Karpas-422 (cell line): ENCODE measurements at regions not wholly inside any gene's neighbourhood (a gene's known extent, or its start where the extent isn't known, plus 50 kb on each side); places are given as distances from the start of the nearest gene placed in this dataset.

Source experiments
- DNase-seq: peaks from one replicate; pipeline ENCODE4 v3.0.0-alpha.2; 2015
- H2AFZ ChIP-seq: fragments of 200-600 bp; sonication (generic); 2 replicates; pipeline ENCODE4 v1.6.1; 2014; ENCODE audit warnings: antibody characterized with exemption, low read length, mixed read lengths
- H3K27ac ChIP-seq: fragments of 200-600 bp; sonication (generic); 2 replicates; pipeline ENCODE4 v1.5.1; 2014; ENCODE audit warnings: mild to moderate bottlenecking, low read length, moderate library complexity
- H3K27me3 ChIP-seq: fragments of 200-600 bp; sonication (generic); 2 replicates; pipeline ENCODE4 v1.6.1; 2014; ENCODE audit warnings: low read length, mixed read lengths
- H3K36me3 ChIP-seq: fragments of 200-600 bp; sonication (generic); 2 replicates; pipeline ENCODE4 v1.6.1; 2014; ENCODE audit warnings: low read length, mixed read lengths; ENCODE audit not compliant: insufficient read depth
- H3K4me1 ChIP-seq: fragments of 200-600 bp; sonication (generic); 2 replicates; pipeline ENCODE4 v1.6.1; 2014; ENCODE audit warnings: mild to moderate bottlenecking, low read length, mixed read lengths
- H3K4me2 ChIP-seq: fragments of 200-600 bp; sonication (generic); 2 replicates; pipeline ENCODE4 v1.6.1; 2014; ENCODE audit warnings: low read length, low read depth, mild to moderate bottlenecking; ENCODE audit not compliant: poor library complexity, severe bottlenecking
- H3K4me3 ChIP-seq: fragments of 200-600 bp; sonication (generic); 2 replicates; pipeline ENCODE4 v1.5.1; 2014; ENCODE audit warnings: mild to moderate bottlenecking, antibody characterized with exemption, low read length, mixed read lengths
- H3K79me2 ChIP-seq: fragments of 200-600 bp; sonication (generic); 2 replicates; pipeline ENCODE4 v1.6.1; 2014; ENCODE audit warnings: mild to moderate bottlenecking, low read length, mixed read lengths
- H3K9ac ChIP-seq: fragments of 200-600 bp; sonication (generic); 2 replicates; pipeline ENCODE4 v1.6.0; 2014; ENCODE audit warnings: low read length
- H3K9me2 ChIP-seq: fragments of 200-600 bp; sonication (generic), shearing (Covaris generic); replicated peaks from 2 replicates; pipeline ENCODE4 v1.6.0; 2014; ENCODE audit warnings: mild to moderate bottlenecking, low read length, moderate library complexity; ENCODE audit not compliant: insufficient read depth
- H3K9me3 ChIP-seq: fragments of 300-700, 200-600 bp; sonication (generic); 2 replicates; pipeline ENCODE4 v1.6.1; 2014; ENCODE audit warnings: low read length, mixed read lengths
- H4K20me1 ChIP-seq: fragments of 200-600 bp; sonication (generic); 2 replicates; pipeline ENCODE4 v1.6.1; 2014; ENCODE audit warnings: mild to moderate bottlenecking, antibody characterized with exemption, low read length, low read depth; ENCODE audit not compliant: insufficient read depth

DNA sequence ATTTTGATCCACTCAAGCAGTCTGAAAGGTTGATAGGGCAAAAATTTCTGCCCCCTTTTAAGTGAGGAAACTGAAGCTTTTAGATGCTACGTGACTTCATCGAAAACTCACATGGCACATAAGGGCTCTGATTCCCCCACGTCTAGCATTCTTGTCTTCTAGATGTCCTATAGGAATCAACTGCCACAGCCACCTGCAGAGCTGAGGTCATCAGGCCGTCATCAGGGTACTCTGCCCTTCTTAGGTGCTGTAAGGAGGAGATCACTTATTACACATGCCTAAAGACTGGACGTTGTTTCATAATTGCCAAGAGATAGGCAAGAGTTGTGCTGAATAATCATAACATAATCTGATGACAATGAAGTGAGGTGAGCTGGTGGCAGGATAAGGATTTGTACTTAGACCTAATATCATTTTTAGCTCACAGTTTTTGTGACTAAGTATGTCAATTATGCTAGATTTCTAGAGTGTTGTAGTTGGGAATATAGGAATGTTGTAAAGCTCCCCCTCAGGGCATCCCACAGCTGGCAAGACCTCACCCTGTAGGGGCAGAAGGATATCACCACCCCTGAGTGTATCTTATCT, 349.4 kb downstream of the METTL15 start:
- Histone ChIP-seq H3K27me3 (no peaks in the 10 kb centered on the region), H3K9me2 (no peaks in the 10 kb centered on the region; the same call in 1 of the 2 replicates), H2AFZ (no peak overlapping the region)

DNA sequence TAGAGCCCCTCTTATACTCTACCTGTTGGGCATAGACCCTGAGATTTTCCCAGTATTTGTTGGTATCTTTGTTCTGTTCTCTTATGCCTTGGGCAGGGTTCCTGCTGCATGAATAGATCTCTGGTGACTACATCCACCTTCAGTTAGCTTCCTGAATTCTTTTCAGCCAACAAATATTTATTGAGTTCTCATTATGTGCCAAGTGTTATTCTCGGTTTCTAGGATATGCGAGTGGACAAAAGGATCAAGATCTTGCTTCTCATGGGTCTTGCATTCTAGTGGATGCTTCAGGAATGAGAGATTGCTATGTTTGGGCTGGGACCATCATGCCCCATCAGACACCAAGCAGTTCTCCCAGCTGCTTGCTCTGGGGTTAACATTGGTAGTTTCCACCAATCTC, 340.0 kb downstream of the METTL15 start:
- H3K79me2 ChIP-seq = no peaks in the 10 kb centered on the region
- H3K4me1 ChIP-seq = no peaks in the 10 kb centered on the region
- no peaks in the 10 kb centered on the region for H4K20me1 ChIP-seq
- no peaks in the 10 kb centered on the region for H3K27me3 ChIP-seq
- DNase-seq = no peak
- no peaks in the 10 kb centered on the region for H3K36me3 ChIP-seq
- H2AFZ ChIP-seq = no peak overlapping the region
- H3K9me3 ChIP-seq = no peaks in the 10 kb centered on the region
- no peak overlapping the region for H3K4me2 ChIP-seq
- H3K9ac ChIP-seq = no peak overlapping the region
- H3K9me2 ChIP-seq = no peaks in the 10 kb centered on the region
- no peak overlapping the region for H3K4me3 ChIP-seq
- no peak overlapping the region for H3K27ac ChIP-seq

More for the DNA sequence above, 349.4 kb downstream of the METTL15 start:
- H3K9ac ChIP-seq = no peak overlapping the region
- H3K27ac ChIP-seq = no peak overlapping the region
- H3K9me3 ChIP-seq = no peaks in the 10 kb centered on the region
- H3K4me1 ChIP-seq = no peaks in the 10 kb centered on the region
- no peak overlapping the region for H3K4me3 ChIP-seq
- H4K20me1 ChIP-seq = no peaks in the 10 kb centered on the region
- H3K36me3 ChIP-seq = no peaks in the 10 kb centered on the region
- DNase-seq = no peak
- H3K79me2 ChIP-seq = no peaks in the 10 kb centered on the region
- H3K4me2 ChIP-seq = no peak overlapping the region

DNA sequence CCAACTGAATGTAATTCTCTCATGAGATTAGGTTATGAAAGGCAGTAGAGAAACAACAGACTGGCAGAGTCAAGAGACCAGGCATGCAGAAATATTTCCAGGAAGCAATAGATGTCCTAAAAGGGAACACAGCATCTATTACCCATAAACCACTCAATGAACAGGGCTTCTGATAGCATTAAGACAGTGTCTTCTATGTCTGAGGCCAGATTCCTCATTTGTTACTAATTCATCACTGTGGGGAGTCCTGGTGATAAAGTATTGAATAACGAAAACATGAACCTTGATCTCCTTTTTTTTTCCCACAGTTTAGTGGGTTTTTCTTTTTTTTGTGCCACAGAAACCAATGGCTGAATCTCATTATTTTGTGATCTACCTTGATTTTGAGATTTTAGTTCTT, 339.0 kb downstream of the METTL15 start:
- H3K9me2 ChIP-seq = no peaks in the 10 kb centered on the region

DNA sequence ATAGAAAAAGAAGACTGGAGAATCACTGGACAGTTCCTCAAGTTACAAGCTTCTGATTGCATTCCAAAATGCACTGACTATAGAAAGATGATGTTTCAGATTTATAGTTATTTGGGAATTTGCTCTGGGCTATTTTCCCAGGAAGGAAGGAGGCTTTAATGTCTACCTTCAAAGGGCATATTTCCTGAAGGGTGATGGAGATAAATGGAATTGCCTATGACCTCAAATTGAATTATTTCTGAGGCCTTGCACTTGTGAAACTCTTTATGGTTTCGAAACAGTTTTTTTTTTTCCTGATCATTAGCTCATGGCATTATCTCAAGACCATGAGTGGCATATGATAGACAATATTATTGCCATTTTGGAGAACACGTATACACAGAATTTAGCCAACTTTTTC, 333.9 kb downstream of the METTL15 start:
- Histone ChIP-seq H3K9ac (no peak overlapping the region), H2AFZ (no peak overlapping the region), H3K27me3 (no peaks in the 10 kb centered on the region), H3K4me1 (no peaks in the 10 kb centered on the region), H3K36me3 (no peaks in the 10 kb centered on the region), H4K20me1 (no peaks in the 10 kb centered on the region), H3K27ac (no peak overlapping the region), H3K9me2 (no peaks in the 10 kb centered on the region), H3K4me3 (no peak overlapping the region), H3K9me3 (no peaks in the 10 kb centered on the region), H3K79me2 (no peaks in the 10 kb centered on the region), H3K4me2 (no peak overlapping the region)
- DNase-seq = no peak

More for the DNA sequence above, 339.0 kb downstream of the METTL15 start:
- Histone ChIP-seq H3K4me2 (no peak overlapping the region), H3K9ac (no peak overlapping the region), H3K27me3 (no peaks in the 10 kb centered on the region), H3K9me3 (no peaks in the 10 kb centered on the region), H3K36me3 (no peaks in the 10 kb centered on the region), H4K20me1 (no peaks in the 10 kb centered on the region), H3K27ac (no peak overlapping the region), H3K4me3 (no peak overlapping the region), H2AFZ (no peak overlapping the region), H3K4me1 (no peaks in the 10 kb centered on the region), H3K79me2 (no peaks in the 10 kb centered on the region)
- DNase-seq = no peak

DNA sequence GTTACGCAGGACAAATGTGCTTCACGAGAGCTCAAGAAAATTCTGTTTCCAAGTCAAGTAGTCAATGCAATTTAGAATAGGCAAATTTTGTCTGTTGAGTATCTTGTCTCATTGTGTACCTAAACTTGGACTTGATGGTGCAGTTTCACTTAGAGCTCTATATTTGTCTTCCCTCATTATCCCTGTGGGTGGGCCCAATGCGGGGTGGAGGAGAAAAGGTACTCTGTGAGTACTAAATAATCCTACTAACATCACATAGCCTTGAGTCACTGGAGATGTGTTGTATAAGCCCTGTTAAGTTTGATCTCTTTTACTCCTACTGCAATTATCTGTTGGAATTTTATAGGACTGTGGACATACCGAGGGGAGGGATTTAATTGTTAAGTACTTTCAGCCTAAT, 331.2 kb downstream of the METTL15 start:
- H3K9me2 ChIP-seq = no peaks in the 10 kb centered on the region
- H3K27me3 ChIP-seq = no peaks in the 10 kb centered on the region
- no peaks in the 10 kb centered on the region for H3K9me3 ChIP-seq
- no peaks in the 10 kb centered on the region for H3K79me2 ChIP-seq
- H3K4me1 ChIP-seq = no peaks in the 10 kb centered on the region
- no peaks in the 10 kb centered on the region for H3K36me3 ChIP-seq
- no peak overlapping the region for H2AFZ ChIP-seq
- no peak for DNase-seq
- no peak overlapping the region for H3K4me3 ChIP-seq
- no peaks in the 10 kb centered on the region for H4K20me1 ChIP-seq
- H3K9ac ChIP-seq = no peak overlapping the region
- no peak overlapping the region for H3K4me2 ChIP-seq
- H3K27ac ChIP-seq = no peak overlapping the region

DNA sequence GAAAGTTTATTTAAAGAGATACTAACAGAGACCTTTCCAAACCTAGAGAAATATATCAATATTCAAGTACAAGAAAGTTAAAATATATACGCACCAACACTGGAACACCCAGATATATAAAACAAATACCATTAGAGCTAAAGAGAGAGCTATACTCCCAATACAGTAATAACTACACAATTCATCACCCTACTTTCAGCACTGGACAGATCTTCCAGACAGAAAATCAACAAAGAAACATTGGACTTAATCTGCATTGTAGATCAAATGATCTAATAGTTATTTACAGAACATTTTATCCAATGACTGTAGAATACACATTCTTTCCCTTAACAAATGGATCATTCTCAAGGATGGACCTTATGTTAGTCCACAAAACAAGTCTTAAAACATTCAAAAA, 311.9 kb downstream of the METTL15 start:
- no peaks in the 10 kb centered on the region for H3K9me3 ChIP-seq
- no peaks in the 10 kb centered on the region for H3K79me2 ChIP-seq
- no peak overlapping the region for H3K27ac ChIP-seq
- no peaks in the 10 kb centered on the region for H3K36me3 ChIP-seq
- H3K4me3 ChIP-seq = no peak overlapping the region
- H2AFZ ChIP-seq = no peak overlapping the region
- H3K4me1 ChIP-seq = peaks cover 8% of the 10 kb centered on the region
- no peaks in the 10 kb centered on the region for H4K20me1 ChIP-seq
- no peak overlapping the region for H3K4me2 ChIP-seq
- H3K27me3 ChIP-seq = no peaks in the 10 kb centered on the region
- no peaks in the 10 kb centered on the region for H3K9me2 ChIP-seq
- H3K9ac ChIP-seq = no peak overlapping the region
- no peak for DNase-seq

DNA sequence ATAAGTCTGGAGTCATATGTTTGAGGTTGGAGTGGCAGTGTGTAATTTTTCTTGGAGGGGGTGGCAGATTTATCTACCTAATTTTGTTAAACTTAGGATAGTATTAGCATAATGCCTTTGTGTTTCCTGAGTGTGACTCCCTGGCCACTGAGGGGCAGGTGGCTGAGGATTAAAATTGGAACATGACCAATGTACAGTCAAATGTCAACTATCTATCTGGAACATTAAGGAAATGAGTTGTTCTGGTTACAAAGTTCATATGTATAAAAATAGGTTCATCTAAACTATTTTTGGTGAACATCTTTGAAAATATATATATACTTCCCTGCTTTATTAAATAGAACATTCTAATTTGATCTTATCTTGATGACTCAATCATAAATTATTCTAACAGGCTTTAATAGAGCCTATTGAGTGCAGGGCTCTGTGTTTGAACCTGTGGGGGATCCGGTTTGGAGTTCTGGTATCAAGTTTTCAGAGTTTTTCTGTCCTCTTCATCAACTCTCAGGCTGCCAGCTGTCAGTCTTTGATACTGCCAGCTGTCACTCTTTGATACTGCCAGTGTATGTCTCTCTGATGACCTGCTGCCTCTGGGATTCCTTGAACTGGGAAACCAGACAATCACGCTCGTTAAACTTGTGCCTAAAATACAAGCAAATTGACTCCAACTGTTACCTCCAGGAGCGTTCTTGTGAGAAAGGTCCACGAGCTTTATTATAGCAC, 309.6 kb downstream of the METTL15 start:
- Histone ChIP-seq H3K4me1 (peaks cover 8% of the 10 kb centered on the region), H3K36me3 (no peaks in the 10 kb centered on the region), H3K9ac (no peak overlapping the region), H3K9me2 (no peaks in the 10 kb centered on the region), H3K79me2 (no peaks in the 10 kb centered on the region), H3K9me3 (no peaks in the 10 kb centered on the region), H3K4me2 (no peak overlapping the region), H3K27me3 (no peaks in the 10 kb centered on the region), H3K27ac (no peak overlapping the region), H3K4me3 (no peak overlapping the region), H2AFZ (no peak overlapping the region), H4K20me1 (no peaks in the 10 kb centered on the region)
- DNase-seq = no peak

DNA sequence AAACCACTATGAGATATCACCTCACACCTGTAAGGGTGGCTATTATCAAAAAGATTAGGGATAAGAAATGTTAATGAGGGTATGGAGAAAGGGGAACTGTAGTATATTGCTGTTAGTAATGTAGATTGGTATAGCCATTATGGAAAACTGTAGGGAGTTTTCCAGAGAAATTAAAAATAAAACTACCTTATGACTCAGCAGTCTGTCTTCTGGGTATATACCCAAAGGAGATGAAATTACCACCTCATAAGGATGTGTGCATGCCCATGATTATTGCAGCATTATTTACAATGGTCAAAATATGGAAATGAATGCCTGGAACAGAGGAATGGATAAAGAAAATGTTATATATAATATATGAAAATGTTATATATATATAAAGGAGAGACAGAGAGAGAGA, 303.8 kb downstream of the METTL15 start:
- Histone ChIP-seq H3K27ac (no peak overlapping the region), H3K79me2 (no peaks in the 10 kb centered on the region), H3K4me1 (peaks cover under 1% of the 10 kb centered on the region), H3K9me2 (no peaks in the 10 kb centered on the region), H4K20me1 (no peaks in the 10 kb centered on the region), H3K4me2 (no peak overlapping the region), H3K4me3 (no peak overlapping the region), H3K9me3 (no peaks in the 10 kb centered on the region), H3K9ac (no peak overlapping the region), H2AFZ (no peak overlapping the region), H3K36me3 (no peaks in the 10 kb centered on the region), H3K27me3 (no peaks in the 10 kb centered on the region)
- no peak for DNase-seq
